ENCODE measurements at regions not wholly inside any gene's neighbourhood (a gene's known extent, or its start where the extent isn't known, plus 50 kb on each side); places are given as distances from the start of the nearest gene placed in this dataset.
A peak's percentile ranks its signal among the peaks of the same experiment; 100 is the strongest.

GRCh38 chr9:73038613-73039012, 85.8 kb upstream of the ALDH1A1 start:
- H3K27me3 Mint-ChIP-seq (ENCODE audit: insufficient read depth, low read depth, poor library complexity), result no peaks in the 10 kb centered on the region
- Histone ChIP-seq H4K20me1 (replicated peaks; ENCODE audit: insufficient read depth) (no peaks in the 10 kb centered on the region), H3K4me2 (no peak overlapping the region; the same call in 1 of the 2 replicates), H2AFZ (peak overlapping the region; percentile 94), H3K36me3 (ENCODE audit: insufficient read depth) (no peaks in the 10 kb centered on the region), H3K4me3 (no peak overlapping the region), H3K27me3 (ENCODE audit: insufficient read depth) (no peaks in the 10 kb centered on the region), H3F3A (replicated peaks; ENCODE audit: low read depth) (no peaks in the 10 kb centered on the region), H3K4me1 (ENCODE audit: insufficient read depth) (peaks cover 14% of the 10 kb centered on the region), H3K27ac (ENCODE audit: low read depth) (0 out of 2 replicates have a peak overlapping the region, but pooled peaks have one; percentile 41), H3K9me2 (ENCODE audit: insufficient read depth) (0 out of 2 replicates have a peak, but pooled peaks cover 5% of the 10 kb centered on the region), H3K79me2 (replicated peaks; ENCODE audit: insufficient read depth) (no peaks in the 10 kb centered on the region)
- no peak overlapping the region for H3K4me3 Mint-ChIP-seq
- TF ChIP-seq STAT1 (IDR thresholded peaks at IDR 0.05; ENCODE audit: unreplicated experiment), result no peak
- no peak for TF ChIP-seq JUNB (IDR thresholded peaks at IDR 0.05; ENCODE audit: unreplicated experiment)
- TF ChIP-seq CREB1 (CRISPR knock-in tag; IDR thresholded peaks at IDR 0.05; ENCODE audit: low read depth), result no peak
- TF ChIP-seq EZH2 (IDR thresholded peaks at IDR 0.05; ENCODE audit: low read depth, unreplicated experiment), result no peak
- TF ChIP-seq, protein P1, sequence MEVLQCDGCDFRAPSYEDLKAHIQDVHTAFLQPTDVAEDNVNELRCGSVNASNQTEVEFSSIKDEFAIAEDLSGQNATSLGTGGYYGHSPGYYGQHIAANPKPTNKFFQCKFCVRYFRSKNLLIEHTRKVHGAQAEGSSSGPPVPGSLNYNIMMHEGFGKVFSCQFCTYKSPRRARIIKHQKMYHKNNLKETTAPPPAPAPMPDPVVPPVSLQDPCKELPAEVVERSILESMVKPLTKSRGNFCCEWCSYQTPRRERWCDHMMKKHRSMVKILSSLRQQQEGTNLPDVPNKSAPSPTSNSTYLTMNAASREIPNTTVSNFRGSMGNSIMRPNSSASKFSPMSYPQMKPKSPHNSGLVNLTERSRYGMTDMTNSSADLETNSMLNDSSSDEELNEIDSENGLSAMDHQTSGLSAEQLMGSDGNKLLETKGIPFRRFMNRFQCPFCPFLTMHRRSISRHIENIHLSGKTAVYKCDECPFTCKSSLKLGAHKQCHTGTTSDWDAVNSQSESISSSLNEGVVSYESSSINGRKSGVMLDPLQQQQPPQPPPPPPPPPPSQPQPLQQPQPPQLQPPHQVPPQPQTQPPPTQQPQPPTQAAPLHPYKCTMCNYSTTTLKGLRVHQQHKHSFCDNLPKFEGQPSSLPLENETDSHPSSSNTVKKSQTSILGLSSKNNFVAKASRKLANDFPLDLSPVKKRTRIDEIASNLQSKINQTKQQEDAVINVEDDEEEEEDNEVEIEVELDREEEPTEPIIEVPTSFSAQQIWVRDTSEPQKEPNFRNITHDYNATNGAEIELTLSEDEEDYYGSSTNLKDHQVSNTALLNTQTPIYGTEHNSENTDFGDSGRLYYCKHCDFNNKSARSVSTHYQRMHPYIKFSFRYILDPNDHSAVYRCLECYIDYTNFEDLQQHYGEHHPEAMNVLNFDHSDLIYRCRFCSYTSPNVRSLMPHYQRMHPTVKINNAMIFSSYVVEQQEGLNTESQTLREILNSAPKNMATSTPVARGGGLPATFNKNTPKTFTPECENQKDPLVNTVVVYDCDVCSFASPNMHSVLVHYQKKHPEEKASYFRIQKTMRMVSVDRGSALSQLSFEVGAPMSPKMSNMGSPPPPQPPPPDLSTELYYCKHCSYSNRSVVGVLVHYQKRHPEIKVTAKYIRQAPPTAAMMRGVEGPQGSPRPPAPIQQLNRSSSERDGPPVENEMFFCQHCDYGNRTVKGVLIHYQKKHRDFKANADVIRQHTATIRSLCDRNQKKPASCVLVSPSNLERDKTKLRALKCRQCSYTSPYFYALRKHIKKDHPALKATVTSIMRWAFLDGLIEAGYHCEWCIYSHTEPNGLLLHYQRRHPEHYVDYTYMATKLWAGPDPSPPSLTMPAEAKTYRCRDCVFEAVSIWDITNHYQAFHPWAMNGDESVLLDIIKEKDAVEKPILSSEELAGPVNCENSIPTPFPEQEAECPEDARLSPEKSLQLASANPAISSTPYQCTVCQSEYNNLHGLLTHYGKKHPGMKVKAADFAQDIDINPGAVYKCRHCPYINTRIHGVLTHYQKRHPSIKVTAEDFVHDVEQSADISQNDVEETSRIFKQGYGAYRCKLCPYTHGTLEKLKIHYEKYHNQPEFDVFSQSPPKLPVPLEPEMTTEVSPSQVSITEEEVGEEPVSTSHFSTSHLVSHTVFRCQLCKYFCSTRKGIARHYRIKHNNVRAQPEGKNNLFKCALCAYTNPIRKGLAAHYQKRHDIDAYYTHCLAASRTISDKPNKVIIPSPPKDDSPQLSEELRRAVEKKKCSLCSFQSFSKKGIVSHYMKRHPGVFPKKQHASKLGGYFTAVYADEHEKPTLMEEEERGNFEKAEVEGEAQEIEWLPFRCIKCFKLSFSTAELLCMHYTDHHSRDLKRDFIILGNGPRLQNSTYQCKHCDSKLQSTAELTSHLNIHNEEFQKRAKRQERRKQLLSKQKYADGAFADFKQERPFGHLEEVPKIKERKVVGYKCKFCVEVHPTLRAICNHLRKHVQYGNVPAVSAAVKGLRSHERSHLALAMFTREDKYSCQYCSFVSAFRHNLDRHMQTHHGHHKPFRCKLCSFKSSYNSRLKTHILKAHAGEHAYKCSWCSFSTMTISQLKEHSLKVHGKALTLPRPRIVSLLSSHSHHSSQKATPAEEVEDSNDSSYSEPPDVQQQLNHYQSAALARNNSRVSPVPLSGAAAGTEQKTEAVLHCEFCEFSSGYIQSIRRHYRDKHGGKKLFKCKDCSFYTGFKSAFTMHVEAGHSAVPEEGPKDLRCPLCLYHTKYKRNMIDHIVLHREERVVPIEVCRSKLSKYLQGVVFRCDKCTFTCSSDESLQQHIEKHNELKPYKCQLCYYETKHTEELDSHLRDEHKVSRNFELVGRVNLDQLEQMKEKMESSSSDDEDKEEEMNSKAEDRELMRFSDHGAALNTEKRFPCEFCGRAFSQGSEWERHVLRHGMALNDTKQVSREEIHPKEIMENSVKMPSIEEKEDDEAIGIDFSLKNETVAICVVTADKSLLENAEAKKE (CRISPR knock-in tag; IDR thresholded peaks at IDR 0.05), result no peak
- peak; percentile 80 for ATAC-seq
- no peaks in the 10 kb centered on the region for H3K9me3 Mint-ChIP-seq
- peak; percentile 14 for DNase-seq (ENCODE audit: low spot score)
- H3K27ac Mint-ChIP-seq, result peak overlapping the region; percentile 2; the same call in 1 of the 2 replicates
- no peaks in the 10 kb centered on the region for H3K36me3 Mint-ChIP-seq (ENCODE audit: low read depth)
- peaks cover 8% of the 10 kb centered on the region for H3K4me1 Mint-ChIP-seq

- no peaks in the 10 kb centered on the region for H3K9me3 Mint-ChIP-seq
- no peak for ATAC-seq
- no peak for DNase-seq (ENCODE audit: low spot score)
- H3K27ac Mint-ChIP-seq, result no peak overlapping the region
- Histone ChIP-seq H2AFZ (peak overlapping the region; percentile 94), H3K4me1 (ENCODE audit: insufficient read depth) (peaks cover 14% of the 10 kb centered on the region), H4K20me1 (replicated peaks; ENCODE audit: insufficient read depth) (no peaks in the 10 kb centered on the region), H3K27me3 (ENCODE audit: insufficient read depth) (no peaks in the 10 kb centered on the region), H3F3A (replicated peaks; ENCODE audit: low read depth) (no peaks in the 10 kb centered on the region), H3K36me3 (ENCODE audit: insufficient read depth) (no peaks in the 10 kb centered on the region), H3K9me2 (ENCODE audit: insufficient read depth) (0 out of 2 replicates have a peak, but pooled peaks cover 5% of the 10 kb centered on the region), H3K27ac (ENCODE audit: low read depth) (no peak overlapping the region), H3K79me2 (replicated peaks; ENCODE audit: insufficient read depth) (no peaks in the 10 kb centered on the region), H3K4me2 (no peak overlapping the region), H3K4me3 (no peak overlapping the region)
- H3K4me3 Mint-ChIP-seq, result no peak overlapping the region
- no peaks in the 10 kb centered on the region for H3K27me3 Mint-ChIP-seq (ENCODE audit: insufficient read depth, low read depth, poor library complexity)
- no peaks in the 10 kb centered on the region for H3K36me3 Mint-ChIP-seq (ENCODE audit: low read depth)
- peaks cover 8% of the 10 kb centered on the region for H3K4me1 Mint-ChIP-seq
- TF ChIP-seq ZNF114 (CRISPR knock-in tag; IDR thresholded peaks at IDR 0.05) (no peak), NANOG (IDR thresholded peaks at IDR 0.05; ENCODE audit: borderline replicate concordance) (no peak), CTCF (conservative IDR thresholded peaks at IDR 0.05; ENCODE audit: low read depth in 2 of 2) (no peak), JUNB (IDR thresholded peaks at IDR 0.05; ENCODE audit: unreplicated experiment) (no peak)
Measured at GRCh38 chr9:73038089-73038509, 85.2 kb upstream of the ALDH1A1 start.
